GM18907 (cell line): ENCODE measurements at regions not wholly inside any gene's neighbourhood (a gene's known extent, or its start where the extent isn't known, plus 50 kb on each side); places are given as distances from the start of the nearest gene placed in this dataset.

Source experiments
- ATAC-seq: cut with Tn5 transposase; IDR thresholded peaks from one replicate; pipeline ENCODE4 v1.9.1; 2021; ENCODE audit warnings: mild to moderate bottlenecking, moderate library complexity; ENCODE audit not compliant: unreplicated experiment

GRCh38 chr14:97377550-97377949 is 580.4 kb downstream of the VRK1 start:
- no peak for ATAC-seq

GRCh38 chr14:97379091-97379531 is 581.9 kb downstream of the VRK1 start:
- ATAC-seq = no peak

- ATAC-seq = no peak
Measured at GRCh38 chr14:97380539-97380941, 583.4 kb downstream of the VRK1 start.

GRCh38 chr14:97381309-97381708 is 584.1 kb downstream of the VRK1 start:
- ATAC-seq = no peak

GRCh38 chr14:97382616-97383226 is 585.5 kb downstream of the VRK1 start:
- no peak for ATAC-seq

- no peak for ATAC-seq
Measured at GRCh38 chr14:97385727-97386126, 588.5 kb downstream of the VRK1 start.

- no peak for ATAC-seq
Measured at GRCh38 chr14:97387252-97387874, 590.2 kb downstream of the VRK1 start.

- ATAC-seq = no peak
Measured at GRCh38 chr14:97388408-97388807, 591.2 kb downstream of the VRK1 start.

GRCh38 chr14:97390096-97390724 is 593.0 kb downstream of the VRK1 start:
- ATAC-seq = no peak

GRCh38 chr14:97393244-97393643 is 596.1 kb downstream of the VRK1 start:
- ATAC-seq = no peak

GRCh38 chr14:97395068-97395467 is 597.9 kb downstream of the VRK1 start:
- ATAC-seq = no peak

GRCh38 chr14:97401714-97402113 is 604.5 kb downstream of the VRK1 start:
- ATAC-seq = no peak

- ATAC-seq = no peak
Measured at GRCh38 chr14:97402279-97402678, 605.1 kb downstream of the VRK1 start.

- no peak for ATAC-seq
Measured at GRCh38 chr14:97407701-97408407, 610.7 kb downstream of the VRK1 start.

GRCh38 chr14:97408503-97408902 is 611.3 kb downstream of the VRK1 start:
- ATAC-seq = no peak

GRCh38 chr14:97408937-97409815 is 612.0 kb downstream of the VRK1 start:
- no peak for ATAC-seq

GRCh38 chr14:97410667-97411620 is 613.8 kb downstream of the VRK1 start:
- ATAC-seq = no peak

GRCh38 chr14:97411938-97412612 is 614.9 kb downstream of the VRK1 start:
- ATAC-seq = no peak

- no peak for ATAC-seq
Measured at GRCh38 chr14:97413022-97413539, 615.9 kb downstream of the VRK1 start.
